HepG2 (cell line): ENCODE measurements at regions not wholly inside any gene's neighbourhood (a gene's known extent, or its start where the extent isn't known, plus 50 kb on each side); places are given as distances from the start of the nearest gene placed in this dataset.

Source experiments
- BRCA1 ChIP-seq: sonication (generic); formaldehyde crosslinking; IDR thresholded peaks from 2 replicates; pipeline ENCODE4 v1.4.0; 2020; ENCODE audit warnings: missing genetic modification reagents
- CCDC6 ChIP-seq: sonication (generic); formaldehyde crosslinking; IDR thresholded peaks from 2 replicates; pipeline ENCODE4 v1.8.1; 2022; ENCODE audit warnings: mild to moderate bottlenecking, missing genetic modification reagents, moderate library complexity
- DMTF1 ChIP-seq: sonication (generic); formaldehyde crosslinking; IDR thresholded peaks from 2 replicates; pipeline ENCODE4 v1.4.0; 2020; ENCODE audit warnings: mild to moderate bottlenecking, missing genetic modification reagents
- GMEB2 ChIP-seq: IDR thresholded peaks from 2 replicates; pipeline ENCODE4 v1.6.1; 2016; ENCODE audit warnings: missing biosample characterization, missing genetic modification reagents, low read depth
- HNF4A ChIP-seq: sonication (generic); formaldehyde crosslinking; IDR thresholded peaks from 2 replicates; pipeline ENCODE4 v1.4.0; 2020; ENCODE audit warnings: missing genetic modification reagents
- IRF1 ChIP-seq: sonication (generic); formaldehyde crosslinking; IDR thresholded peaks from 2 replicates; pipeline ENCODE4 v1.4.0; 2020; ENCODE audit warnings: low read depth, mild to moderate bottlenecking, missing genetic modification reagents
- KDM2A ChIP-seq: sonication (generic); formaldehyde crosslinking; IDR thresholded peaks from 2 replicates; pipeline ENCODE4 v1.4.0; 2020; ENCODE audit warnings: low read depth, missing genetic modification reagents, borderline replicate concordance
- NR1H2 ChIP-seq: sonication (generic); formaldehyde crosslinking; IDR thresholded peaks from 2 replicates; pipeline ENCODE4 v1.8.1; 2022; ENCODE audit warnings: low read depth, missing genetic modification reagents, borderline replicate concordance
- PAWR ChIP-seq: sonication (generic); formaldehyde crosslinking; IDR thresholded peaks from 2 replicates; pipeline ENCODE4 v1.4.0; 2020; ENCODE audit warnings: missing genetic modification reagents, mild to moderate bottlenecking, borderline replicate concordance
- SNRNP70 ChIP-seq: fragments of 200-400 bp; formaldehyde crosslinking; IDR thresholded peaks from 2 replicates; pipeline ENCODE4 v1.6.1; 2017; ENCODE audit warnings: mild to moderate bottlenecking, low read depth, low read length, moderate library complexity
- TAF1 ChIP-seq: sonication (generic); formaldehyde crosslinking; IDR thresholded peaks from 2 replicates; pipeline ENCODE4 v1.4.0; 2020; ENCODE audit warnings: missing genetic modification reagents
- ZBTB10 ChIP-seq: sonication (generic); formaldehyde crosslinking; IDR thresholded peaks from 2 replicates; pipeline ENCODE4 v1.4.0; 2020; ENCODE audit warnings: missing genetic modification reagents, borderline replicate concordance
- ZBTB46 ChIP-seq: sonication (generic); formaldehyde crosslinking; IDR thresholded peaks from 2 replicates; pipeline ENCODE4 v1.4.0; 2020; ENCODE audit warnings: mild to moderate bottlenecking, missing genetic modification reagents, borderline replicate concordance
- ZBTB7A ChIP-seq: sonication (generic); formaldehyde crosslinking; IDR thresholded peaks from 2 replicates; pipeline ENCODE4 v1.8.0; 2022; ENCODE audit warnings: mild to moderate bottlenecking, missing genetic modification reagents
- ZNF256 ChIP-seq: sonication (generic); formaldehyde crosslinking; conservative IDR thresholded peaks from 2 replicates; pipeline ENCODE4 v1.4.0; 2020; ENCODE audit warnings: missing genetic modification reagents
- ZNF274 ChIP-seq: sonication (generic); formaldehyde crosslinking; IDR thresholded peaks from 2 replicates; pipeline ENCODE4 v1.5.1; 2020; ENCODE audit warnings: mild to moderate bottlenecking, missing genetic modification reagents
- ZNF468 ChIP-seq: sonication (generic); formaldehyde crosslinking; IDR thresholded peaks from 2 replicates; pipeline ENCODE4 v1.8.0; 2022; ENCODE audit warnings: mild to moderate bottlenecking, moderate library complexity, missing genetic modification reagents
- ZNF557 ChIP-seq: sonication (generic); formaldehyde crosslinking; IDR thresholded peaks from 2 replicates; pipeline ENCODE4 v1.4.0; 2020; ENCODE audit warnings: missing genetic modification reagents
- ZNF773 ChIP-seq: sonication (generic); formaldehyde crosslinking; IDR thresholded peaks from 2 replicates; pipeline ENCODE4 v1.4.0; 2020; ENCODE audit warnings: missing genetic modification reagents, borderline replicate concordance
- ZNF850 ChIP-seq: sonication (generic); formaldehyde crosslinking; conservative IDR thresholded peaks from 2 replicates; pipeline ENCODE4 v1.9.0; 2021; ENCODE audit warnings: mild to moderate bottlenecking, missing genetic modification reagents
- ZSCAN31 ChIP-seq: sonication (generic); formaldehyde crosslinking; IDR thresholded peaks from 2 replicates; pipeline ENCODE4 v1.5.0; 2020; ENCODE audit warnings: low read depth, mild to moderate bottlenecking, missing genetic modification reagents

- TF ChIP-seq IRF1 (no peak), ZBTB10 (CRISPR knock-in tag) (peak; percentile 93; the same call in 1 of the 2 replicates), ZBTB7A (CRISPR knock-in tag) (no peak), GMEB2 (CRISPR knock-in tag) (no peak), ZNF468 (CRISPR knock-in tag) (no peak), DMTF1 (CRISPR knock-in tag) (no peak), ZSCAN31 (CRISPR knock-in tag) (no peak; the same call in none of the 2 replicates), PAWR (CRISPR knock-in tag) (no peak), SNRNP70 (no peak), NR1H2 (no peak), KDM2A (CRISPR knock-in tag) (peak; percentile 88), ZNF850 (CRISPR knock-in tag) (no peak), HNF4A (CRISPR knock-in tag) (no peak), ZNF557 (peak; percentile 33; the same call in 1 of the 2 replicates), BRCA1 (CRISPR knock-in tag) (no peak), CCDC6 (CRISPR knock-in tag) (no peak), ZBTB46 (CRISPR knock-in tag) (no peak), ZNF256 (0 out of 2 replicates have a peak, but pooled peaks have one; percentile 35), TAF1 (CRISPR knock-in tag) (peak; percentile 76), ZNF773 (CRISPR knock-in tag) (no peak; the same call in 1 of the 2 replicates), ZNF274 (CRISPR knock-in tag) (peak; percentile 88)
Observed at GRCh38 chr6:156686995-156687788, 90.0 kb upstream of the ARID1B start (continued).
